Right renal cortex interstitium (tissue), 3 donors: ENCODE measurements at regions not wholly inside any gene's neighbourhood (a gene's known extent, or its start where the extent isn't known, plus 50 kb on each side); places are given as distances from the start of the nearest gene placed in this dataset.

ENCODE experiments used
- DNase-seq, 3 donors: peaks; one replicate each; pipeline ENCODE4 v3.0.0-alpha.2; 2013; ENCODE audit warnings: low read depth in 3 of 3, low spot score in 2 of 3

DNA sequence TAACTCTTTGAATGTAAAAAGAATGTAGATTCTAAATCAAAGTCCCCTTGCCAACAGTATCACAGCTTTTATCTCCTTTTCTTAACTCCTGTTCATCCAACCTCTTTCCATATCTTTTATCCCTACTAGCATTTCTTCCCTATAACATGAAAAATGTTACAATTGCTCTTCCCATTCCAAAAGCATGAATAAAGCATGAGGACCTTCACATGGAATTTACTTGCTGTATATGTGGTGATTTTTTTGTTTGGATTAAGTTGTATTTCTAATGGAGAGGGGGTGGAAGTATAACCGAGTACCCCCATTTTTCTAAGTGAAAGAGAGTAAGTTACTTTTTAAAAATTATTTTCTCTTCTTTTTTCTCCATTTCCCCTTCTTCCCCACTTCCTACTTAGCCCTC lies 94.9 kb upstream of the RBBP8 start:
- no peak for DNase-seq

DNA sequence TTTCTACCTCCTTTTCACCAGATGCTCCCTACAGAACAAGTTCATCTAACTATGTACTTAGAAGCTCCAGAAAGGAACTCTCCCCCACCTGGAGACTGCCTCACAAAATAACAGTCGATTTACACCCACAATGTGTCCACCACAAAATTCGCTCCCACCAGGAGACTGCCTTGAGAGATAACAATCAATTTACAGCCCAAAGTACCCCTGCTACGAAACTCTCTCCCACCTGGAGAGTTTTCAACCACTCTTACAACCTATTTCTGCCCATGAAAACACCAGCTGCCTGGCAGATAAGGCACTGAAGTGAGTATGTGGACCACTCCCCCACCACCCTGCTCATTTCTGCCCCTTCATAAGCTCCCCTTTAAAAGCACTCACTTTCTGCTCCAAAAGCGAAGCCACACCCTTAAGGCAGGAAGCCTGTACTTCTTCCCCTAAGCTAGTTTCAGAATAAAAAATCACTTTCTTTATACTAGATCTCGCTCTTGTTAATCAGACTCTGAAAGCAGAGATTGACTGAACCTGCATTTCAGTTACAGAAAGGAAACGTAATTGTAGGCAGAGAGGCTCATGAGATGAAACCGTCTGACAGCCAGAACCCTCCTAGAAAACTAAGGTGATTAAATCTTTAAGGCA lies 94.4 kb upstream of the RBBP8 start:
- no peak for DNase-seq

DNA sequence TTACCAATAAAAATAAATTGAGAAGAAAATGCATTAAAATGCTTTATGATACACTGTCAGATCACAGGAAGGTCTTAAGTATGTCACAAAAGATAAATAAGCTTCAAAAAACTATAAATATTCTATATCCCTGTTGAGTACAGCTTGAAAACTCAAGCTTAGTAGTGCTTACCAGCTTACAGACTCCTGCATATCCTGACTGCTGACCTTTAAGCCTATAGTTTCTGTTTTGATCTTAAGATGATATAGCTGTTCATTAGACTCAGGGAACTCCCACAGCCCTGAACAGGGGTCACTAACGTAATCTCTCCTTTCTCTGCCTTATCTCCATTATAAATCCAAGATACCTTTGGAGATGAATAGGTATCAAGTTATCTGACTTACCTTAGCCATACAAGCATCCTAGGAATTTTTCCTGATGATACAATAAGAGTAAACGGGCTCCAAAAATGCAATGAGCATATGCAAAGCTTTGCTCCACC lies 93.7 kb upstream of the RBBP8 start:
- DNase-seq, result no peak

DNA sequence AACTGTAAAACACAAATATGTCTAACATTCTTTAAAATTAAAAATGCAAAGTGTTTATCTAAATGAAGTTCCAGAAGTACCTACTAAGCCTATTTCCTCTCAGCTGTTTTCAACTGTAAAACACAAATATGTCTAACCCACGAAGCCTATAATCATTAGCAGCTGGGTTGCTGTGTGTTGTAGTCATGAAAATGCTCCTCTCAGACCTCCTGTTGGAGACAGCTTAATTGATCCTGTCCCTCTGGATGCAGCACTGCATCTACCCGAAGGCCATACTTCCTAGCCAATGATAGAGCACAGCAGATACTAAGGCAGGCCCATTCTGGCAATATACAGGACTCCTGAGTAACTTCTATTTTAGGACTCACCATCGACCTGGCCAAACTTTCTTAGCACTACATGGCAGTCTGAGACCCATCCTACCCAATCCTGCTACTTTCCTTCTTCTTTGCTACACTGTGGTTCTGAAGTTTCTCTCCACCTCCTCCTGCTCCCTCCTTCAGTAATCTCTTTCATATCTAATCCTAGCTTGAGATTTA lies 92.5 kb upstream of the RBBP8 start:
- DNase-seq, result no peak

DNA sequence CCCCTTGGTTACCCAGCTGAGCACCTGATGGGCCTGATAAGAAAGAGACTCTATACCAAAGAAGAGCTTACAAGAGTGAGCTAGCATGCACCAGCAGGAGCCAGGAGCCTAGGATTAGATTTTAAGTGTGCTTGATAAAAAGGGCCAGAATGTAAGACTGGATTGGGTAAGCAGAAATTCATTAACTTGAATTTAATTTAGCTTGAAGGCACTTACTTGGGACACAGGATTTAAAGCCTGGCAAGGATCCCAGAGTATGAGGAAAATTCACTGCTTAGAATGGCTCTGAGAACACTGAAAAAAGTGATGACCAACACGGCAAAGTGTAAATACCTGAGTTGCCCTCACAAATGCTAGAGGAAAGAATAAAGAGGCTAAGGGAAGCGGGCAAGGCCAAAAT lies 91.3 kb upstream of the RBBP8 start:
- no peak for DNase-seq

DNA sequence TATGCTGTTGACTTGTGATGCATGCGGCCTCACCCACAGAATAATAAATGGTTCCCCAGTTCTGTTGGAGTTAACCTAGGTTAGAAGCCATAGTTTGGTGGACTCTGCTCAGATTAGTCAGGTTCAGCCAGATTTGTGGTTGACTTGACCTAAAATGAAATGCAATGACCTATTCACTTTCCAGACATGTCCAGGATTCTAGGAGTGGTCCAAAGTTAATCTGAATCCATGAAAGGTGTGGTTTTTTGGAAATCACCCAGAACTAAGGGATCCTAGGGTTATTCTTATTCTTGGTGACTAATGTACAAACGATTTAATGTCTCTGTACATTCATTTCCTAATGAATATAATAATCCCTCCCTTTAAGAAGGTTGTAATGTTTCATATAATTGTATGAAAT lies 88.9 kb upstream of the RBBP8 start:
- no peak for DNase-seq

DNA sequence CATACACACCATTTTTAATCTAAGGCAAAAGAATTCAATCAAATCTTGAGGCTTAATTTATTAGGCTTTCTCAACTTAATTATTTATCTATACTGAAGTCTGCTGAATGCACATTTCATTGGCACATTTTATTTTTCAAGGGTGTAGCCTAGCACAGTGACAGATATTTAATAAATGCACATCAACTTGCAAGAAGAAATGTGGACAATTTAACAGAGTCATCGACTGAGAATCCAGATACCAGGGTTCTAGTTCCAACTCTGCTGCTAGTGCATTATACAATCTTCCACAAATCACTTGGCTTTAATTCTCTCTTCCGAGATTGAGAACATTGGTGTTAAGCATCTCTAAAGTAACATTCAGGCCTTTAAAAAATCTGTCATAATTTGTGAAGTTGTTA lies 88.5 kb upstream of the RBBP8 start:
- no peak for DNase-seq

DNA sequence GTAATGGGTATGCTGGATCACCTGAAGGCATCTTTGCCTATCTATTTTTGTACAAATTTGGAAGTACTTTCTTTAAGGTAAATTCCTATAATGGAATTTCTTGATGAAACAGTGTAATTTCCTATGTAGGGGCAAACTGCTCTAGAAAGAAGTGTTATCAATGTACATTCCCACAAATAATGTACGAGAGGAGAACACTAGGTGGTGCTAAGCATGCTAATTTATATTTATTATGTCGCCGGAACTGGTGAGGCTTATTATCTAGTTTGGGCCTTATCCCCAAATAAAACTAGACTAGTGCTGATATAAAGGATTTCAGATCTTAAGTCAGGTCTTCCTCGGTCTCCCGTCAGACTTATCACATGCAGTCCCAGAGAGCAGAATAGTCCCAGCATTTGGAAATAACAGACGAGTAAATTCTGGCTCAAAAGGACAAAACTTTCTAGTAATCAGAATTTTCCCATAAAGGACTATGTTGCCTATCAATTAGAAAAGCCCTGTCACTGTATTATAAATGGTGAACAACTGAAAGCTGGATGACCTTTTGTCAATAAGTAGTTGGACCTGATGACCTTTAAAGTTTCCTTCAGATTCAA lies 86.9 kb upstream of the RBBP8 start:
- DNase-seq, result no peak

DNA sequence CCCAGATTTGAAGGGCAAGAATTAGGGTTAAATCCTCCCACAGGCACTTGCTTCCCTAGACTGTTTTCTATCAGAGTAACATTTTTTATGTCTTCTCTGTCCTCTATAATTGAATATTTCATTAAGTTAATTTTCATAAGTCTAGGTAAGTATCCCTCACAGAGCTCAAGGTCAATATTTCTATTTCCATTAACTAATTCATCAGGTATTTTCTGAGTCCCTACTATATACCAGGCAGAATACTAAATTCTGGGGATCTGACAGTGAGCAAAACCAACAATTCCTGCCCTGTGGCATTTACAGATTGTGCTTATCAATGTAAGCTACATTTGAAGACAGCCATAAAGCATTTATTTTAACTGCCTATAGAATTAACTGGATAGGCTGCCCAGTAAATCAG lies 86.4 kb upstream of the RBBP8 start:
- no peak for DNase-seq

DNA sequence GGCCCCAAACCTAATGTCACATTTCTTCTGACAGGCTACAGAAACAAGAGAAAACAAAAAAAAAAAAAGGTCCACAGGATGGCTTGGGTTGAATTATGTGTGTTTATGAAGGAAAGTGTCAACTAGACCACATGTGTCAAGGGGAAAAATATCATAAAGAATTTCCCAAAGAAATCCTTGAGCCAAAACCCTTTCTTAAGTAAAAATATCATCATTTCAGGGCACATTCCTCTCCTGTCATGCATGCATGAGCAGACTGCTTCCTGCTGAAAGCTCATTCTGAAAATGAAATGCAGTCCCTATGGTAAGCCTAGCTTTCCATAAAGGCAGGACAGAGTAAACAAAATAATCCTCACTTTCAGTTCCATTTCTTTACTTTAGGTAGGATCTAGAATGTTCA lies 85.7 kb upstream of the RBBP8 start:
- DNase-seq, result no peak

DNA sequence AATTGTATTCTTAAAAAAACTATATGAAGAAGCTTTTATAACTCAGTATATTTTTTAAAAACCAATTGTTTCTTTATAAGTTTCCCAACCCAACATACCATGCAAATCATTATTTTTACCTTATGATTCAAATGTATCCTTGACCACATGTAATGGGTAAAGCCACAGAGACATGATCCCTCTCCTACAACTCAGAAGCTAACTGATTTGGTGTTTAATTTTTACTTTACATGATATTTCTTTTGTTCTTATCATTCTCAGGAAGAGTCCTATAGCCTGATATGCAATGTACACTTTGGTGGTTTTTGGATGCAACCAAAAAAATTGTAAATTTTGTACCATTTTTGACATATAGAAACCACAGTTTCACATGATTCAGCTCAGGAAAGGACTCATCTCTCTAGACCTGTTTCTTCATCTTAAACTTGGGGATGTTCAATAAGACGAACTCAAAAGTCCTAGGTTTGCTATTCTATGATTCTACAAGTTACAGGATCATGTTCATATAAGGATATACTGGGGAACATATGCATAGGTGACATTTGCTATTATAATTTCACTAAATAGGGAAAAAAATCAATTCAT lies 85.2 kb upstream of the RBBP8 start:
- DNase-seq, result no peak

DNA sequence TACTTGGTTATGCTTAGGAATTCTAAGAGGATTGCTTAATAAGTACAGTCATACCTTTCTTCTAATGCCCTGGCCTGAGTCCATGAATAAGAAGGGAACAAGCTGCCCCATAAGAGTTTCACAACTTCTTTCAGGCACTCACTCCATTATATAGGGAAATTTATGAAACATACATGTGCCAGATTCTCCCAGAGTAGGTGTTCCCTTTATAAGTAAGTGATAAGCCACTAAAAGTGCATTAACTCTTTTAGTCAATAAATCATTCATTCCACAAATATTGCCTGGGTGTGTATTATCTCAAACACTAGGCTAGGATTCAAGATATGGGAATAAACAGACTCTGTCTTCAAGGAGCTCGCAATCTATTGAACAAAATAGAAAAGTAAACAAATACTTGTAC lies 84.5 kb upstream of the RBBP8 start:
- DNase-seq, result no peak

DNA sequence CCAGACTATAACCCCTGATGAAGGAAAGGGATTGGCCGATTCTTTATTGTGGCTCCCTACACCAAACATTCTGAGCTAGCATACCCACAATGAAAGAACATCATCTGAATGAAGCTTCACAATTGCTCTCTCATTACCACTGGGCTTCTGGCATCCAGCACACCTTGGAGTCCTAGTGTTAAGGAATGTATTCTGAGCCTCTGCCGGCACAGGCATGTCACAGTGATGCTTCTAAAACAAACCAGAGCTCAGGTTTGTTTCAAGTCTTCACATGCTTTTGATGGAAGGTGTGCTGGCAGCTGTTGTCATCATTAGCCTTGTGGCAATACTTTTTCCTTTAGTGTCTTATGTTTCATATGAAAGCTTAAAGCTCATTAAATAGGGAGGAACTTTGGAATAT lies 76.3 kb upstream of the RBBP8 start:
- no peak for DNase-seq

DNA sequence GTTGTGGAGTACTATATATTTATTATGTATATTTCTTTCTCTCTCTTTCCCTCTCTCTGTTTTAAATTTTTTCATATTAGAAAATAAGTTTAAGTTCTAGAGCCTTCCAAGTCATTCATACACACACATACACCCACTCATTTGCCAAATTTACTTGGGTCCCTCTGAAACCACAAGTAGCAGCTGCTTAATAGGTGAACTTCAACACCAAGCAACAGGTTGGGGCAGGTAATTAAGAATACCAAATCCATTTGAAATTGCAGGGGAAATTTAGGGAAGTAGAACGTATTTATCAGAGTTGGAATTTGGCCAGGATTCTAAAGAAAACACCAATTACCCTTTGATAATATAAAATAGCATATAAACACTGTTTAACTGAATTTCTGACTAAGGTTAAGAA lies 75.0 kb upstream of the RBBP8 start:
- no peak for DNase-seq

DNA sequence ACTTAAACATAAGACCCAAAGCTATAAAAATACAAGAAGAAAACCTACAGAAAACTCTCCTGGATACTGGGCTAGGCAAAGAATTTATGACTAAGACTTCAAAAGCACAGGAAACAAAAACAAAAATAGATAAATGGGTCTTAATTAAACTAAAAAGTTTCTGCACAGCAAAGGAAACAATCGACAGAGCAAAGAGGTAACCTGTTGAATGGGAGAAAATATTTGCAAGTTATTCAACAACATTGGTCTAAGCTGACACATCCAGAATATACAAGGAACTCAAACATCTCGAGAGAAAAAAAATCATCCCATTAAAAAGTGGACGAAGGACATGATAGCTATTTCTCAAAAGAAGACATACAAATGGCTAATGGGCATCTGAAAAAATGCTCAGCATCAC lies 72.3 kb upstream of the RBBP8 start:
- DNase-seq, result no peak

DNA sequence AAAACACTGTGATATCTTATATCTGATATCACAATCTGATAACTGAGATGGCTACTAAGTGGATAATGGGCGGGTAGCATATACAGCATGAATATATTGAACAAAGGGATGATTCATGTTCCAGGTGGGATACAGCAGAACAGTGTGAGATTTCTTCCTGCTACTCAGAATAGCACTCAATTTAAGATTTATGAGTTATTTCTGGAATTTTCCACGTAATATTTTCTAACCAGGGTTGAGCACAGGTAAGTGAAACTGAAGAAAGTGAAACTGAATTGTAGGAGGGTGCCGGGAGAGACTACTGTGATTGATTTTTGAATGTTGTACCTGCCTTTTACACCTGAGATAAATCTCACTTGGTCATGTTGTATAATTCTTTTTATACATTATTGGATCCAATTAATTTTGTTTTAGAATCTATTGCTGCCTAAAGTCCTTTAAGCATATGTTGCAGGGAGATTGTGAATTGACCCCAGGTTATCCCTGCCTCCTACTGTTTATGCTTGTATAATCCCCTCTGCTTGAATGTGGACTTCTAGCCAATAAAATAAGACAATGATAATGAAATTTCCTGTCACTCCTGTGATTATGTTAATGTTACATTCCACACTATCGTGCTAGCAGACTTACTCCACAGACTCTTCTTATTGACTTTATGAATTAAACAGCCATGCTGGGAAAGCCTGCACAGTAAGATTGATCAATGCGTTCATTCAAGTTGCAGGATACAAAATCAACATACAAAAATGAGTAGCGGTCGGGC lies 67.6 kb upstream of the RBBP8 start:
- no peak for DNase-seq

DNA sequence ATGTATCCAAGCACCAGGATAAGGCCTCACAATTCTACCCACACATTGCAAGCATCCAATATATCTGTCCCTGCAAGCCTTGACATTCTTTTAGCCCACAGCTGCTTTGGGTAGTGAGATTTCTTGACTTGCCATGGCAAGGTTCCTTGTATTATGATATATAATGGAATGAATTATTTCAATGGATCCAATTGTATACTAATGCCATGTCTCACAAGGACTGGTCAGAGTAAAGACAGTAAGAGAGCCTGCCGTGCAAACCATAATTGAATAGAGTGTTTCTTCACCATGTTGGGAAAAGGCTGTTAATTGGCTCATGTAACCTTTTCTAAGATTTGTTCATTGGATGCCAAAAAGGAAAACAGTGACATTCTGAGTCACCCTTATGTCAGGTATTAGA lies 64.3 kb upstream of the RBBP8 start:
- DNase-seq, result no peak

DNA sequence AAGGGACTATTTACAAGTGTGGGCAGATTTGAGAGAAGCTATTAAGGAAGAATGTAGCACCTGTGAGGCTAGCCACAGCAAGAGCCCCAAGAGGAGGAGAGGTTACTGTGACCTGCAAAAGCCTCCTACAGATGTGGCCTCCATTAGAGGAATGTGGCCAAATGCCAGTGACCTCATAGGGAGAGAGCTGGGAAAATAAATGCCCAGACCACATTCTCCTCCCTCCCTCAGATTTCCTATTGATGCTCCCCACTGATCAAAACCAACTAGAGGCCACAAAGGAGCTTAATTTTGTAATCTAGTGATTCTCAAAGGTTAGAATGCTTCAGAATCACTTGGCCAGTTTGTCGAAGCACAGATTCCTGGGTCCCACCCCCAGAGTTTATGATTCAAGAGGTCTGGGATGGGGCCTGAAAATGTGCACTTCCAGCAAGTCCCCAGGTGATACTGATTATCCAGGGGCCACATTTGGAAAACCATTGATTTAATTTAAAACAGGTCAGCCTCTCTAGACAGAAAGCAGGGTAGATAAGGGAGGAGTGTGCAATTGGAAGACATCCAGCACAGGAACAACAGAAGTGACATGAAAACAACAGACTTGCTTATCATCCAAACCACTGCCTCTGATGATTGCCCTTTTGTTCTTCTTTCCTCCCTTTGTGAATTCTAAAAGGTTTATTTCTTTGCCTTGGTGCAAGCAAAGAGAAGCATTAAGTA lies 61.2 kb upstream of the RBBP8 start:
- no peak for DNase-seq

DNA sequence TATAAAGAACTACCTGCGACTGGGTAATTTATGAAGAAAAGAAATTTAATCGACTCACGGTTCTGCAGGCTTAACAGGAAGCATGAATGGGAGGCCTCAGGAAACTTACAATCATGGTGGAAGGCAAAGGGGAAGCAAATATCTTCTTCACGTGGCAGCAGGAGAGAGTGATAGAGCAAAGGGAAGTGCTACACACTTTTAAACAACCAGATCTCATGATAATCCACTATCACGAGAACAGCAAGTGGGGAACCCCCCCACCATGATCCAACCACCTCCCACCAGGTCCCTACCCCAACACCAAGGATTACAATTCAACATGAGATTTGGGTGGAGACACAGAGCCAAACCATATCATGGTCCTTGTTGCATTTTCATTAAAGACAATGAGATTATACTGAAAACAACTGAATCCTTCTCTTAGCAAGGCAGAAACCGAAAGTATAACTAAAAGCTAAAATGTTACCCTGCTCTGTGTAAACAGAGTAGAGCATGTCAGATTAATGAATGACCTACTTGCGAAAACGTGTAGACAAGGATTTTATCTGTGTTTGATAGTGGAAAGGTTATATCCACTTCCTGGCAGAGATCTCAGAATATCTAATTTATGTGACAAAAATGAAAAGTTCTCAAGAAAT lies 60.1 kb upstream of the RBBP8 start:
- no peak for DNase-seq

DNA sequence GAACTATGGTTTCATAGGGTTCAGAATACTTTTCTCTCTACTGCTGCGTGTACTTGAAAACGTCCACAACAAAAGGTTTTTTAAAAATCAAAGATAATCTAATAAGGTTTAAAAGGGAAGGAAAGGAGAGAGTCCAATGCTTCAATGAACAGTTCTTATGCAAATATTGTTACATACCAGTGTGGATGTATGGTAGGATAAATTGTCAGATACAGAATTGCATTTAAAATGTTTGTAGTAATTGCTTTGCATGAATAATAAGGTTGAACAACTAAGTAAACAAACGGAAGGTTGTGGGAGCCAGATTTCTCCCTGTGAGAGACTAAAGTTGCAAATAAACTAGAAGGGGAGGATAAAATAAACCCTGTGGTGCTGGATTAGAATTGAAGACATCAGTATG lies 53.8 kb upstream of the RBBP8 start:
- no peak for DNase-seq
